ENCODE measurements at regions not wholly inside any gene's neighbourhood (a gene's known extent, or its start where the extent isn't known, plus 50 kb on each side); places are given as distances from the start of the nearest gene placed in this dataset.

- H2AFZ ChIP-seq (ENCODE audit: control insufficient read depth, low read length), result no peak overlapping the region
- dilution Hi-C loops (cut with MboI; ENCODE audit: extremely low pct_ligation_motif_present, low sequenced_read_pairs), result no loop called here
Observed at GRCh38 chr14:34055157-34055950, 104.5 kb upstream of the EGLN3 start.

GRCh38 chr14:34053666-34054065, 102.8 kb upstream of the EGLN3 start:
- dilution Hi-C loops (cut with MboI; ENCODE audit: extremely low pct_ligation_motif_present, low sequenced_read_pairs), result no loop called here
- Histone ChIP-seq H3K9ac (ENCODE audit: control insufficient read depth, extremely low read depth, insufficient read depth, low read length) (no peak overlapping the region), H3K36me3 (ENCODE audit: control insufficient read depth in 2 of 2, extremely low read depth in 1 of 2, insufficient read depth in 2 of 2, low read length in 2 of 2) (no peaks in the 10 kb centered on the region), H3K9me1 (ENCODE audit: control insufficient read depth, extremely low read depth, insufficient read depth, low read length) (no peaks in the 10 kb centered on the region), H3K27me3 (ENCODE audit: control insufficient read depth, extremely low read depth, insufficient read depth, low read length) (no peaks in the 10 kb centered on the region), H3K4me3 (ENCODE audit: control insufficient read depth in 2 of 3, extremely low read depth in 1 of 3, insufficient read depth in 2 of 3, low read depth in 1 of 3, low read length in 3 of 3) (no peak overlapping the region), H2AFZ (ENCODE audit: control insufficient read depth, low read length) (peak overlapping the region; percentile 14), H3K79me2 (ENCODE audit: control insufficient read depth, insufficient read depth, low read length) (no peaks in the 10 kb centered on the region), H3K27ac (ENCODE audit: control insufficient read depth, insufficient read depth, low read length) (no peak overlapping the region), H3K4me2 (ENCODE audit: control insufficient read depth, extremely low read depth, insufficient read depth, low read depth, low read length) (no peak overlapping the region), H3K9me3 (ENCODE audit: control insufficient read depth, low read depth, low read length) (no peaks in the 10 kb centered on the region), H3K4me1 (ENCODE audit: control insufficient read depth, extremely low read depth, insufficient read depth, low read length) (peaks cover 30% of the 10 kb centered on the region), H4K20me1 (ENCODE audit: control insufficient read depth, extremely low read depth, insufficient read depth, low read length) (no peaks in the 10 kb centered on the region)
- FAIRE-seq (no peak), DNase-seq (ENCODE audit: low read depth, low spot score) (no peak)
- no peak for TF ChIP-seq EZH2 (IDR thresholded peaks at IDR 0.05; ENCODE audit: low read length)
- TF ChIP-seq CTCF (optimal IDR thresholded peaks at IDR 0.05 in 1 of 3, IDR thresholded peaks at IDR 0.05 in 1 of 3, conservative IDR thresholded peaks at IDR 0.05 in 1 of 3; ENCODE audit: extremely low read depth in 1 of 3, insufficient read depth in 2 of 3, low read length in 3 of 3), result no peak

More at GRCh38 chr14:34055157-34055950, 104.5 kb upstream of the EGLN3 start:
- no peaks in the 10 kb centered on the region for H3K79me2 ChIP-seq (ENCODE audit: control insufficient read depth, insufficient read depth, low read length)
- H3K36me3 ChIP-seq (ENCODE audit: control insufficient read depth in 2 of 2, extremely low read depth in 1 of 2, insufficient read depth in 2 of 2, low read length in 2 of 2), result no peaks in the 10 kb centered on the region
- FAIRE-seq (no peak), DNase-seq (ENCODE audit: low read depth, low spot score) (no peak)
- H3K4me1 ChIP-seq (ENCODE audit: control insufficient read depth, extremely low read depth, insufficient read depth, low read length), result peaks cover 34% of the 10 kb centered on the region
- no peaks in the 10 kb centered on the region for H3K9me1 ChIP-seq (ENCODE audit: control insufficient read depth, extremely low read depth, insufficient read depth, low read length)
- no peak overlapping the region for H3K9ac ChIP-seq (ENCODE audit: control insufficient read depth, extremely low read depth, insufficient read depth, low read length)
- H3K27me3 ChIP-seq (ENCODE audit: control insufficient read depth, extremely low read depth, insufficient read depth, low read length), result no peaks in the 10 kb centered on the region
- no peak overlapping the region for H3K27ac ChIP-seq (ENCODE audit: control insufficient read depth, insufficient read depth, low read length)
- H3K4me2 ChIP-seq (ENCODE audit: control insufficient read depth, extremely low read depth, insufficient read depth, low read depth, low read length), result no peak overlapping the region
- no peaks in the 10 kb centered on the region for H3K9me3 ChIP-seq (ENCODE audit: control insufficient read depth, low read depth, low read length)
- H4K20me1 ChIP-seq (ENCODE audit: control insufficient read depth, extremely low read depth, insufficient read depth, low read length), result no peaks in the 10 kb centered on the region
- TF ChIP-seq EZH2 (IDR thresholded peaks at IDR 0.05; ENCODE audit: low read length) (no peak), CTCF (optimal IDR thresholded peaks at IDR 0.05 in 1 of 3, IDR thresholded peaks at IDR 0.05 in 1 of 3, conservative IDR thresholded peaks at IDR 0.05 in 1 of 3; ENCODE audit: extremely low read depth in 1 of 3, insufficient read depth in 2 of 3, low read length in 3 of 3) (no peak)
- no peak overlapping the region for H3K4me3 ChIP-seq (ENCODE audit: control insufficient read depth in 2 of 3, extremely low read depth in 1 of 3, insufficient read depth in 2 of 3, low read depth in 1 of 3, low read length in 3 of 3)

All from keratinocyte (primary cell).